Mesodermal cell (in vitro differentiated cells): ENCODE measurements at regions not wholly inside any gene's neighbourhood (a gene's known extent, or its start where the extent isn't known, plus 50 kb on each side); places are given as distances from the start of the nearest gene placed in this dataset.

ENCODE experiments used
- H3K27ac ChIP-seq: 2 replicates; pipeline ENCODE4 v1.7.0; 2013; ENCODE audit warnings: mild to moderate bottlenecking, low read depth, low read length, moderate library complexity; ENCODE audit not compliant: severe bottlenecking
- H3K36me3 ChIP-seq: 2 replicates; pipeline ENCODE4 v1.7.1; 2013; ENCODE audit warnings: mild to moderate bottlenecking, low read length, moderate library complexity; ENCODE audit not compliant: control insufficient read depth, insufficient read depth
- H3K4me1 ChIP-seq: one replicate; pipeline ENCODE4 v1.7.1; 2013; ENCODE audit warnings: mild to moderate bottlenecking, low read length; ENCODE audit not compliant: insufficient read depth, control insufficient read depth, poor library complexity, severe bottlenecking
- H3K4me3 ChIP-seq: 2 replicates; pipeline ENCODE4 v1.7.0; 2013; ENCODE audit warnings: low read length, control low read depth, mild to moderate bottlenecking; ENCODE audit not compliant: insufficient read depth, poor library complexity, severe bottlenecking; ENCODE audit errors: extremely low read depth
- H3K9me3 ChIP-seq: 2 replicates; pipeline ENCODE4 v1.7.1; 2013; ENCODE audit warnings: mild to moderate bottlenecking, low read length, moderate library complexity; ENCODE audit not compliant: control insufficient read depth
- WGBS, 2 experiments: methylation state at CpG; one replicate each; pipeline ENCODE4 v1.1.5; 2013; ENCODE audit warnings: missing lambda C conversion rate in 2 of 2; ENCODE audit not compliant: insufficient coverage in 2 of 2; 5-methylcytosine and 5-hydroxymethylcytosine counted together

DNA sequence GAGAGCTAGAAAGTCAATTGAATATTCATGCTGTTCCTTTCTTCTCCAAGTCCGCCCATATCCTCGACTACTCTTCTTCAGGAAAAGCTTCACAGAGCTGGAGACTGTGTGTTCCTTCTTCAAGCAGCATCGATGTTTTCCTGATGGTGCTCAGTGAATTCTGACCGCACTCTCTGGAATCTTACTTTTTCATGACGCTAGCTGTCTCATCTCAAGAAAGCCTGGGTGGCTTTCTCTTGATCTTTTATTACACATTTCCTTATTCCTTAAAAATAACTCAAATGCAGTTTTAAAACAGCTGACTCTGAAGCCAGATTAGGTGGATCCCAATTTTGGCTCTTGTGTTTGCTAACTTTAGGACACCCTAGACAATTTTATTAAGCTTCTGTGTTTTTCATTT lies 1245.1 kb upstream of the LRRTM1 start:
- no peaks in the 10 kb centered on the region for H3K36me3 ChIP-seq
- H3K9me3 ChIP-seq = no peaks in the 10 kb centered on the region
- H3K4me1 ChIP-seq = no peaks in the 10 kb centered on the region
- H3K27ac ChIP-seq = no peak overlapping the region
- 85 to 90% methylated on average over 5 of the region's 5 CpGs for WGBS, 2 experiments
- no peak overlapping the region for H3K4me3 ChIP-seq

GRCh38 chr2:81545626-81546025 lies 1241.1 kb upstream of the LRRTM1 start:
- no peak overlapping the region for H3K4me3 ChIP-seq
- no peaks in the 10 kb centered on the region for H3K9me3 ChIP-seq
- no peak overlapping the region for H3K27ac ChIP-seq
- WGBS, 2 experiments = no CpG with 5 or more reads among the region's 2 CpGs
- H3K4me1 ChIP-seq = no peaks in the 10 kb centered on the region
- no peaks in the 10 kb centered on the region for H3K36me3 ChIP-seq

DNA sequence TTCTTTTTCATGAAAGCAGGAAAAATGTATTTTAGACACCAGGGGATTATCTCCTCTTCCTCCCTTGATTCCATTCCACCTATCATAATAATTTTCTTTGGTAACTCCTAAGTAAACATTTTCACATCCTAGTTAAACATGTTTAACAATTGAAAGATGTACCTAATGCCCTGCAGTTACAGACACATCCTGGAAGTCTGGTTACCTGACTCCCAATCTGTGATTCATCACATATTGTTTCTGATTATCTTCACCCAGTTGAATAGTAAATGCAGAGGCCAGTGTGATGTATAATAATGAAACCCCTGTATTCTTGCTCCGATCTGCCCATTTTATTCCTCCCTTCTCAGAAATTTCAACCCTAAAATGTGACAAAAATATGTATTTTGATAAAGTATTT lies 1237.6 kb upstream of the LRRTM1 start:
- Histone ChIP-seq H3K9me3 (no peaks in the 10 kb centered on the region), H3K27ac (no peak overlapping the region), H3K4me3 (no peak overlapping the region), H3K36me3 (no peaks in the 10 kb centered on the region), H3K4me1 (no peaks in the 10 kb centered on the region)
- WGBS, 2 experiments = no CpG with 5 or more reads among the region's 1 CpG

DNA sequence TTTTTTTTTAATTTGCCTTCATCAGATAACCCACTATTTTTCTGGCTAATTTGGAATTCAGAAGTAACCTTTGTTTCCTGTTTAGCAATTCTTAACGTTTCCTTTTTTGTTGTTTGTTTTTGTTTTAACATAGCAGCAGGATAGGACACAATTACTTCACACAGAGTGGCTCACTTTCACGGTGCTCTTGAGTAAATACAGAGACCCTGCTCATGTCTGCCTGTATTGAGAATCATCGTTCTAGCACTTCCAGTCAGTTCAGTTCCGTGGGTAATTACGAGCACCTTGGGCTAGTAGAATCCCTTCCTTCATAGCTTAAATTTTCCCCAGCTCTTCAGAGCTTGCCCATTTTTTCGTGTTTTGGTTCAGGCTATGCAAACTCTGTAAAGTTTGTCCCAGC lies 1225.4 kb upstream of the LRRTM1 start:
- Histone ChIP-seq H3K27ac (no peak overlapping the region), H3K4me1 (no peaks in the 10 kb centered on the region), H3K4me3 (no peak overlapping the region), H3K36me3 (no peaks in the 10 kb centered on the region), H3K9me3 (no peaks in the 10 kb centered on the region)
- WGBS, 2 experiments = 59 to 61% methylated on average over 4 of the region's 6 CpGs

GRCh38 chr2:81528852-81529480 lies 1224.4 kb upstream of the LRRTM1 start:
- Histone ChIP-seq H3K27ac (no peak overlapping the region), H3K36me3 (no peaks in the 10 kb centered on the region)
- WGBS, 2 experiments = 89 to 95% methylated on average over 2 to 3 of the region's 3 CpGs

DNA sequence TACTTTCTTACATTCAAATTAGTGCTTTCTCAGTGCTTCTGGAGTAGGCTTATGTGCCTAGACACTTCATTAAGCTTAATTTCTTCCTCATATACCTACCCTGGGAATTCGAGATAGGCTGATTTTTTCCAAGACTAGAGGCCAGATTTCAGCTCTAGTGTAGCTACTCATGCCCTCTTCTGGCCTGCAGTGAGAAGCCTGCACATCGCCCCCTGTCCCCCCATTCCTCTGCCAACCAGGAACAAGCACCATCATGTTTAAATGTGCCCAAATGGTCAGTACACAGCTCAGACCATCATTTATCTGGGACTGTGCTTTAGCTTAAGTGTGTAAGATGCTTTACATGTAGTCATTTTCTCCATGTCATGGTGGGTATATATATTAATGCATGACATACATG lies 1218.8 kb upstream of the LRRTM1 start:
- no peaks in the 10 kb centered on the region for H3K36me3 ChIP-seq
- H3K4me1 ChIP-seq = no peaks in the 10 kb centered on the region
- no peaks in the 10 kb centered on the region for H3K9me3 ChIP-seq
- H3K27ac ChIP-seq = no peak overlapping the region
- 71 to 80% methylated on average over 1 to 2 of the region's 2 CpGs for WGBS, 2 experiments
- no peak overlapping the region for H3K4me3 ChIP-seq

More at GRCh38 chr2:81528852-81529480, 1224.4 kb upstream of the LRRTM1 start:
- Histone ChIP-seq H3K4me1 (no peaks in the 10 kb centered on the region), H3K9me3 (no peaks in the 10 kb centered on the region), H3K4me3 (no peak overlapping the region)

DNA sequence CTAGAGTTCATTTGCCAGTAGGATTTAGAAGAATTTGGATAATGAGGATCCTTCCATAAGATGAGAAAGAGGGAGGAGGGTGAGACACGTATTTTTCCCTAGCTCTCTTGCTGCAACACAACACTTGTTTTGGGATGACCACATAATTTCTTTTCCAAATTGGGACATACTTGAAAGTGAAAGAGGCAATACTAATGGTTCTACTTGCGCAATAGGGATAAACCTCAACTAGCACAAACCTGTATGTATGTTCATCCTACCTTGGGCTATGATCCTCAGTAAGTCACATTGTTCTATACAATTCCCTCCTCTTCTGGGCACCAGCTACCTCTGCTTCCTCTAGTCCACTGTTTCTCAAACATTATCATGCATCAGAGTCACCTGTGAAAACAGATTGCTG lies 1208.8 kb upstream of the LRRTM1 start:
- no peak overlapping the region for H3K4me3 ChIP-seq
- H3K27ac ChIP-seq = no peak overlapping the region
- 52 to 100% methylated on average over 1 to 2 of the region's 2 CpGs for WGBS, 2 experiments
- no peaks in the 10 kb centered on the region for H3K36me3 ChIP-seq
- H3K9me3 ChIP-seq = no peaks in the 10 kb centered on the region
- no peaks in the 10 kb centered on the region for H3K4me1 ChIP-seq

GRCh38 chr2:81505586-81505985 lies 1201.0 kb upstream of the LRRTM1 start:
- no peaks in the 10 kb centered on the region for H3K9me3 ChIP-seq
- WGBS, 2 experiments = no CpG with 5 or more reads among the region's 2 CpGs
- H3K4me3 ChIP-seq = no peak overlapping the region
- no peaks in the 10 kb centered on the region for H3K36me3 ChIP-seq
- H3K4me1 ChIP-seq = no peaks in the 10 kb centered on the region
- no peak overlapping the region for H3K27ac ChIP-seq

GRCh38 chr2:81495556-81495955 lies 1191.0 kb upstream of the LRRTM1 start:
- no peaks in the 10 kb centered on the region for H3K36me3 ChIP-seq
- 89 to 93% methylated on average over 2 of the region's 2 CpGs for WGBS, 2 experiments
- no peak overlapping the region for H3K4me3 ChIP-seq
- no peak overlapping the region for H3K27ac ChIP-seq
- no peaks in the 10 kb centered on the region for H3K9me3 ChIP-seq
- H3K4me1 ChIP-seq = no peaks in the 10 kb centered on the region

DNA sequence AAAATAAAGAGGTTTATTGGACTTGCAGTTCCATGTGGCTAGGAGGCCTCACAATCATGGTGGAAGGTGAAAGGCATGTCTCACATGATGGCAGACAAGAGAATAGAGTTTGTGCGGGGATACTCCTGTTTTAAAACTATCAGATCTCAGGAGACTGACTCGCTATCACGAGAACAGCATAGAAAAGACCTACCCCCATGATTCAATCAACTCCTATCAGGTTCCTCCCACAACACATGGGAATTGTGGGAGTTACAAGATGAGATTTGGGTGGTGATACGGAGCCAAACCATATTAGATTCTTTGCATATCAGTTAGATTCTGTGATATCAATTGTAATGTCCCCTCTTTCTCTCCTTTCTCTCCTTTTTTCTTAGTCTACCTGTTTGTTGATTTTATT lies 1178.7 kb upstream of the LRRTM1 start:
- Histone ChIP-seq H3K27ac (no peak overlapping the region), H3K36me3 (no peaks in the 10 kb centered on the region), H3K9me3 (no peaks in the 10 kb centered on the region), H3K4me1 (no peaks in the 10 kb centered on the region), H3K4me3 (no peak overlapping the region)
- WGBS, 2 experiments = 67% methylated on average over 1 of the region's 4 CpGs; no CpG with 5 or more reads in 1 of the 2 experiments

DNA sequence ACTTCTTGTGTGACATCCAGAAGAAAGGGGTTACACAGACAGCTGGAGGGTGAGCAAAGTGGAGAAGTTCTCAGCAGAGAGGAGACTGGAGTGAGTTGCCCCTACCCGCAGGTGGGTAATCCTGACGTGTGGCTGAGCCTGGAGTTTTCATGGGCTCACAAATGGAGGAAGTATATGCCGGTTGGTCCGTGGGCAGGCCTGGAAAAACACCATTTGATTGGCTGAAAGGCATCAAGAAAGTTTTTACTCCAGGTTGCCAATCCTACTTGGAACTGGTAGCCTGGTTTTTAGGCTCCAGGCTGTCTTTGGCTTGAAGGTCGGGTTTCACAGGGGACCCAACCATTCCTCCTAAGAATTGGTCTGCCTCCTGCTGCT lies 1177.4 kb upstream of the LRRTM1 start:
- H3K9me3 ChIP-seq = no peaks in the 10 kb centered on the region
- H3K27ac ChIP-seq = no peak overlapping the region
- no peaks in the 10 kb centered on the region for H3K36me3 ChIP-seq
- WGBS, 2 experiments = 94 to 96% methylated on average over 5 of the region's 5 CpGs
- no peaks in the 10 kb centered on the region for H3K4me1 ChIP-seq
- H3K4me3 ChIP-seq = no peak overlapping the region
